HepG2 (cell line): ENCODE measurements at regions not wholly inside any gene's neighbourhood (a gene's known extent, or its start where the extent isn't known, plus 50 kb on each side); places are given as distances from the start of the nearest gene placed in this dataset.
"Not testable (repeated sequence)": the region's sequence is repeated elsewhere in the genome, so short reads cannot be mapped to it uniquely, and the experiment has no call there.

Source experiments
- ATAC-seq: fragments of 200-7000 bp; cut with Tn5 transposase; 3 replicates; pipeline ENCODE4 v1.9.1; 2020; ENCODE audit warnings: mild to moderate bottlenecking, moderate library complexity
- BruUV-seq: library from RNA; stranded (reverse); fragments of 400-500 nt; replicated peaks from 2 replicates; lab custom pipeline; 2021; lab: Mats Ljungman, UMichigan
- CTCF ChIA-PET: fragments of 300-600 bp; formaldehyde crosslinking; extraction: SDS; loops from one replicate; lab custom pipeline; 2021; ENCODE audit warnings: low total read pairs, inconsistent platforms, low intra/inter-chr PET ratio; lab: Yijun Ruan, JAX
- POLR2A ChIA-PET: fragments of 350-600 bp; sonication (Branson Sonifier 250); formaldehyde crosslinking; loops from one replicate; lab custom pipeline; 2020; ENCODE audit warnings: antibody characterized with exemption, inconsistent platforms; lab: Yijun Ruan, JAX
- DNase-seq: peaks from one replicate; pipeline ENCODE4 v3.0.0-alpha.2; 2015; ENCODE audit warnings: low spot score
- FAIRE-seq: peaks from 3 replicates; lab custom pipeline; 2011; peaks lifted over from hg19 to GRCh38; lab: Jason Lieb, UNC
- H2AFZ ChIP-seq: one replicate; pipeline ENCODE4 v1.6.1; 2011; ENCODE audit warnings: low read length, inconsistent platforms
- H3K27ac ChIP-seq: fragments of 300-600 bp; 3 replicates; pipeline ENCODE4 v1.8.0; 2011; ENCODE audit warnings: mixed run types, mild to moderate bottlenecking, mixed read lengths, low read length, inconsistent platforms; ENCODE audit not compliant: insufficient read depth; ENCODE audit errors: extremely low read length
- H3K27me3 ChIP-seq, 2 experiments: fragments of 200-600 bp in 1 of 2; 2 replicates in 1 of 2; 3 replicates in 1 of 2; pipeline versions ENCODE4 v1.6.0 to v1.8.0; 2011; ENCODE audit warnings: low read length in 2 of 2, mild to moderate bottlenecking in 2 of 2, moderate library complexity in 2 of 2, inconsistent platforms in 1 of 2; ENCODE audit not compliant: insufficient read depth in 2 of 2, control insufficient read depth in 1 of 2
- H3K36me3 ChIP-seq, 2 experiments: fragments of 200-600 bp in 1 of 2; replicated peaks in 1 of 2; 2 replicates in 1 of 2; 3 replicates in 1 of 2; pipeline versions ENCODE4 v1.5.1 to v1.8.0; 2011; ENCODE audit warnings: low read length in 2 of 2, inconsistent platforms in 1 of 2; ENCODE audit not compliant: insufficient read depth in 2 of 2, control insufficient read depth in 1 of 2
- H3K4me1 ChIP-seq: 2 replicates; pipeline ENCODE4 v1.5.1; 2012; ENCODE audit warnings: low read length, inconsistent platforms; ENCODE audit not compliant: insufficient read depth
- H3K4me2 ChIP-seq: 2 replicates; pipeline ENCODE4 v1.6.0; 2011; ENCODE audit warnings: low read depth, low read length, inconsistent platforms
- H3K4me3 ChIP-seq, 3 experiments: fragments of 200-600 bp in 1 of 3; sonication (generic), shearing (Covaris generic) in 1 of 3; replicated peaks in 1 of 3; 2 replicates each; pipeline ENCODE4 v1.5.1; 2011 to 2016; ENCODE audit warnings: low read length in 3 of 3, inconsistent platforms in 2 of 3, low read depth in 2 of 3, mild to moderate bottlenecking in 2 of 3, control low read depth in 1 of 3, mixed read lengths in 1 of 3; ENCODE audit not compliant: insufficient read depth in 1 of 3
- H3K79me2 ChIP-seq: one replicate; pipeline ENCODE4 v1.6.1; 2011; ENCODE audit warnings: low read length, inconsistent platforms; ENCODE audit not compliant: insufficient read depth
- H3K9ac ChIP-seq: 2 replicates; pipeline ENCODE4 v1.6.0; 2011; ENCODE audit warnings: mild to moderate bottlenecking, low read depth, low read length, inconsistent platforms; ENCODE audit not compliant: insufficient read depth
- H3K9me3 ChIP-seq: 2 replicates; pipeline ENCODE4 v1.5.1; 2012; ENCODE audit warnings: mild to moderate bottlenecking, low read length
- H4K20me1 ChIP-seq: 2 replicates; pipeline ENCODE4 v1.6.0; 2011; ENCODE audit warnings: inconsistent platforms, mild to moderate bottlenecking, low read length, moderate library complexity; ENCODE audit not compliant: insufficient read depth
- ATAD3A ChIP-seq: sonication (generic); formaldehyde crosslinking; IDR thresholded peaks from 2 replicates; pipeline ENCODE4 v1.4.0; 2020; ENCODE audit warnings: missing genetic modification reagents
- BHLHE40 ChIP-seq: IDR thresholded peaks from 2 replicates; pipeline ENCODE4 v1.6.1; 2011; ENCODE audit warnings: low read length, improper control_type of control experiment
- CREB1 ChIP-seq, 2 experiments: fragments of 450-650 bp in 1 of 2; IDR thresholded peaks; 2 replicates each; pipeline ENCODE4 v1.6.1; 2016 to 2017; ENCODE audit warnings: control low read depth in 1 of 2, mild to moderate bottlenecking in 1 of 2, missing compliant biosample characterization in 1 of 2, missing genetic modification characterization in 1 of 2
- DNMT1 ChIP-seq: sonication (generic); formaldehyde crosslinking; IDR thresholded peaks from 2 replicates; pipeline ENCODE4 v1.5.1; 2020; ENCODE audit warnings: mild to moderate bottlenecking, missing genetic modification reagents
- FOXA1 ChIP-seq, 2 experiments: fragments of 450-650 bp in 1 of 2; sonication (generic) in 1 of 2; formaldehyde crosslinking in 1 of 2; IDR thresholded peaks; 2 replicates each; pipeline versions ENCODE4 v1.4.0 to v1.6.1; 2016 to 2020; ENCODE audit warnings: missing genetic modification reagents in 1 of 2
- HES4 ChIP-seq: sonication (generic); formaldehyde crosslinking; IDR thresholded peaks from 2 replicates; pipeline ENCODE4 v1.9.0; 2021; ENCODE audit warnings: mild to moderate bottlenecking, missing genetic modification reagents, borderline replicate concordance
- TRIM22 ChIP-seq: fragments of 450-650 bp; IDR thresholded peaks from 2 replicates; pipeline ENCODE4 v1.6.1; 2017
- ZBTB38 ChIP-seq: sonication (generic); formaldehyde crosslinking; IDR thresholded peaks from 2 replicates; pipeline ENCODE4 v1.5.1; 2020; ENCODE audit warnings: mild to moderate bottlenecking, missing genetic modification reagents
- ZNF768 ChIP-seq: sonication (generic); formaldehyde crosslinking; IDR thresholded peaks from 2 replicates; pipeline ENCODE4 v1.4.0; 2020; ENCODE audit warnings: missing genetic modification reagents
- WGBS: methylation state at CpG from one replicate; pipeline ENCODE4 v1.1.6; 2017; ENCODE audit warnings: low lambda C conversion rate; 5-methylcytosine and 5-hydroxymethylcytosine counted together
- in situ Hi-C: cut with HindIII; loops from 2 replicates; pipeline ENCODE4 v1.10.0; 2017; ENCODE audit warnings: low pct_unique_long_range_greater_than_20kb; ENCODE audit not compliant: extremely low pct_ligation_motif_present
- intact Hi-C: fragments of 100-400 bp; cut with micrococcal nuclease; formaldehyde crosslinking; loops from one replicate; pipeline ENCODE4 v1.10.0; 2022; ENCODE audit not compliant: unreplicated experiment

GRCh38 chr16:21540770-21541433 is 58.5 kb upstream of the METTL9 start (continued):
- 0 out of 2 replicates have a peak, but pooled peaks have one; percentile 47 for TF ChIP-seq TRIM22
- peak; percentile 21; the same call in 1 of the 2 replicates for TF ChIP-seq CREB1 (IDR thresholded peaks at IDR 0.05)
- TF ChIP-seq CREB1, FOXA1 (CRISPR knock-in tag; IDR thresholded peaks at IDR 0.05): not testable (repeated sequence)
- TF ChIP-seq HES4 (CRISPR knock-in tag) = peak; percentile 71; the same call in 1 of the 2 replicates
- peak; percentile 46; the same call in 1 of the 2 replicates for TF ChIP-seq FOXA1 (IDR thresholded peaks at IDR 0.05)
- peak; percentile 52 for TF ChIP-seq BHLHE40
- TF ChIP-seq ZBTB38 (CRISPR knock-in tag) = 0 out of 2 replicates have a peak, but pooled peaks have one; percentile 40
- TF ChIP-seq DNMT1 (CRISPR knock-in tag) = peak; percentile 25; the same call in 1 of the 2 replicates

GRCh38 chr16:21541611-21542051 is 57.7 kb upstream of the METTL9 start:
- H3K9ac ChIP-seq, H3K27ac ChIP-seq, FAIRE-seq, in situ Hi-C loops, DNase-seq, H4K20me1 ChIP-seq, BruUV-seq, intact Hi-C loops, CTCF ChIA-PET, H2AFZ ChIP-seq, ATAC-seq, POLR2A ChIA-PET, H3K36me3 ChIP-seq, H3K4me3 ChIP-seq, H3K79me2 ChIP-seq, H3K4me2 ChIP-seq, H3K9me3 ChIP-seq: not testable (repeated sequence)
- TF ChIP-seq ATAD3A (CRISPR knock-in tag) = 0 out of 2 replicates have a peak, but pooled peaks have one; percentile 58
- peak; percentile 38; the same call in 1 of the 2 replicates for TF ChIP-seq ZNF768
- H3K27me3 ChIP-seq = peaks cover 9 to 18% of the 10 kb centered on the region in 2 experiments; a peak in 4 of 5 replicates
- H3K4me1 ChIP-seq = peaks cover 11% of the 10 kb centered on the region
- 59% methylated on average over 8 of the region's 10 CpGs for WGBS

- ATAC-seq, H3K9ac ChIP-seq, DNase-seq, H3K4me2 ChIP-seq, H4K20me1 ChIP-seq, intact Hi-C loops, H3K9me3 ChIP-seq, in situ Hi-C loops, H3K36me3 ChIP-seq, H2AFZ ChIP-seq, BruUV-seq, CTCF ChIA-PET, FAIRE-seq, H3K79me2 ChIP-seq, H3K4me3 ChIP-seq, POLR2A ChIA-PET, H3K27ac ChIP-seq: not testable (repeated sequence)
- peaks cover 9 to 22% of the 10 kb centered on the region in 2 experiments; a peak in 4 of 5 replicates for H3K27me3 ChIP-seq
- H3K4me1 ChIP-seq = peaks cover 11% of the 10 kb centered on the region
- 63% methylated on average over 12 of the region's 15 CpGs for WGBS
These were observed 57.3 kb upstream of the METTL9 start for GRCh38 chr16:21542075-21542474.
